GM12872 (cell line): ENCODE measurements at regions not wholly inside any gene's neighbourhood (a gene's known extent, or its start where the extent isn't known, plus 50 kb on each side); places are given as distances from the start of the nearest gene placed in this dataset.

ENCODE experiments used
- TF ChIP-seq, protein P1 (sequence below): IDR thresholded peaks from 3 replicates; pipeline ENCODE4 v1.5.1; 2011; ENCODE audit warnings: low read depth, mild to moderate bottlenecking, low read length, moderate library complexity; ENCODE audit not compliant: insufficient read depth

DNA sequence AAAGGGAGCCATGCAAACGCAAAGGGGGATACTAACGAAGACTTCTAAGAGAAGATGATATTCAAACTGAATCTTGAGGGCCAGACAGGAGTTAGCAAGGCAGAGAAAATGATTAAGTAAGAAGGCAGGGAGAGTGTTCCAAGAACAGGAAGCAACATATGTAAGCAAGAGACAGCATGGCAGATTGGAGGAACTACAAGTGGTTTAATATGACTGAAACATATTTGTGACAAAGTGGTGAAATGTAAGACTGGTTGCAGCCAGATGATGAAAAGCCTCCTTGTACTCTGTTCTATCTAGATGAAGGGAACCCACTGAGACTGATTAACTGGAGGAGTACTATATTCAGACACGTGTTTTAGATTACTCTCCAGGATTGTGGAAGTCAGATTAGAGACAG, 116.6 kb upstream of the DIAPH2 start:
- TF ChIP-seq, protein P1, sequence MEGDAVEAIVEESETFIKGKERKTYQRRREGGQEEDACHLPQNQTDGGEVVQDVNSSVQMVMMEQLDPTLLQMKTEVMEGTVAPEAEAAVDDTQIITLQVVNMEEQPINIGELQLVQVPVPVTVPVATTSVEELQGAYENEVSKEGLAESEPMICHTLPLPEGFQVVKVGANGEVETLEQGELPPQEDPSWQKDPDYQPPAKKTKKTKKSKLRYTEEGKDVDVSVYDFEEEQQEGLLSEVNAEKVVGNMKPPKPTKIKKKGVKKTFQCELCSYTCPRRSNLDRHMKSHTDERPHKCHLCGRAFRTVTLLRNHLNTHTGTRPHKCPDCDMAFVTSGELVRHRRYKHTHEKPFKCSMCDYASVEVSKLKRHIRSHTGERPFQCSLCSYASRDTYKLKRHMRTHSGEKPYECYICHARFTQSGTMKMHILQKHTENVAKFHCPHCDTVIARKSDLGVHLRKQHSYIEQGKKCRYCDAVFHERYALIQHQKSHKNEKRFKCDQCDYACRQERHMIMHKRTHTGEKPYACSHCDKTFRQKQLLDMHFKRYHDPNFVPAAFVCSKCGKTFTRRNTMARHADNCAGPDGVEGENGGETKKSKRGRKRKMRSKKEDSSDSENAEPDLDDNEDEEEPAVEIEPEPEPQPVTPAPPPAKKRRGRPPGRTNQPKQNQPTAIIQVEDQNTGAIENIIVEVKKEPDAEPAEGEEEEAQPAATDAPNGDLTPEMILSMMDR: no peak

DNA sequence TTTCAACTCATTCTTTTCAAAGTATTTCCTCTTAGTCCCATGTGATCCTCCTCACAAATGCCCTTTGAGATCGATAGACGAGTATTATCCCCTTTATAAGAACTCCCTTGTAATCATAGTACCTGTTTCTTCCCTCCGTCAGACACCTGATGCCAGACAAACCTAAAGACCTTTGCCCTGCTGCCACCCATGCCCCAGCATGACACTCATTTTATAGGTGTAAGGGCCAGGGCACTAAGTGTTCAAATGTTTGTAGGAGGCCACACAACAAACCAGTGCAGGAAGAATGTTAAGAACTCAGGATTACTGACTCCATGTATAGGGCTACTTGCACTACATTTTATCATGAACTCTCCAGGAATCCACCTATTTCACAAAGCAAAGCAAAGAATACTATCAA, 115.6 kb upstream of the DIAPH2 start:
- TF ChIP-seq, protein P1: no peak

- TF ChIP-seq, protein P1: no peak
Measured at GRCh38 chrX:96575011-96575410, 109.6 kb upstream of the DIAPH2 start.

GRCh38 chrX:96576368-96576767, 108.3 kb upstream of the DIAPH2 start:
- TF ChIP-seq, protein P1: no peak

DNA sequence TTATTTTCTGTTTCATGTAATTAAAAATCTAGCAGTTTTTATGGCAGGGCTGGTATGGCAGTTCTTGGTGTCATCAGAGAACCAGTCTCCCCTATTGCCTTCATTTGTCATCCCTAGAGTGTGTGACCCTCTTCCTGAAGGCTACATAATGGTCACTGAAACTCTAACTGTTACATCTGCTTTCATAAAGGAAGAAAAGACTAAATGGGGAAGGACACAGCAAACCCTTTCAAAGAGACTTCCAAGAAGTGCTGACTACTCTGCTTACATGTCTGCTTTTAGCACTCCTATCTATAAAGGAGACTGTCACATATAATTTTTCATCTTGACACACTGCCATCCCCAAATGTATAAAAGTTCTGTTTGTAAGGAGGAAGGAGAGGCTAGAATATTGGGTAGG, 105.9 kb upstream of the DIAPH2 start:
- TF ChIP-seq, protein P1: no peak

- TF ChIP-seq, protein P1: no peak
Measured at GRCh38 chrX:96579252-96579651, 105.4 kb upstream of the DIAPH2 start.

- TF ChIP-seq, protein P1: no peak
Measured at GRCh38 chrX:96590403-96590802, 94.2 kb upstream of the DIAPH2 start.

GRCh38 chrX:96591421-96591820, 93.2 kb upstream of the DIAPH2 start:
- TF ChIP-seq, protein P1: no peak
